ENCODE measurements at regions not wholly inside any gene's neighbourhood (a gene's known extent, or its start where the extent isn't known, plus 50 kb on each side); places are given as distances from the start of the nearest gene placed in this dataset.

- TF ChIP-seq CTCF (IDR thresholded peaks at IDR 0.05): peak in 3 of 12 donors; percentile 12 to 36 (median 20)
- TF ChIP-seq POLR2A (IDR thresholded peaks at IDR 0.05): no peak
Observed at GRCh38 chr22:49026494-49027367, 800.9 kb downstream of the BRD1 start.

Data from heart left ventricle (tissue), 13 donors.